Memory B cell (primary cell): ENCODE measurements at regions not wholly inside any gene's neighbourhood (a gene's known extent, or its start where the extent isn't known, plus 50 kb on each side); places are given as distances from the start of the nearest gene placed in this dataset.

Experiments
- ATAC-seq: fragments of 150-1000 bp; cut with Tn5 transposase; 2 replicates; pipeline ENCODE4 v1.10.0; 2021; ENCODE audit warnings: low read depth, mild to moderate bottlenecking, moderate library complexity
- DNase-seq, 2 donors: peaks; one replicate each; pipeline ENCODE4 v3.0.0; 2022; ENCODE audit warnings: low spot score in 2 of 2
- H3K27ac Mint-ChIP-seq: one replicate; pipeline ENCODE4 v1.8.0; 2022; ENCODE audit warnings: mild to moderate bottlenecking, moderate library complexity, mixed read lengths
- H3K27me3 Mint-ChIP-seq: one replicate; pipeline ENCODE4 v1.8.0; 2022; ENCODE audit warnings: mixed read lengths
- H3K36me3 Mint-ChIP-seq: one replicate; pipeline ENCODE4 v1.8.0; 2022; ENCODE audit warnings: mild to moderate bottlenecking, mixed read lengths
- H3K4me1 Mint-ChIP-seq: one replicate; pipeline ENCODE4 v1.8.0; 2022; ENCODE audit warnings: mixed read lengths
- H3K4me3 Mint-ChIP-seq: one replicate; pipeline ENCODE4 v1.8.0; 2022; ENCODE audit warnings: mild to moderate bottlenecking, moderate library complexity, mixed read lengths
- H3K9me3 Mint-ChIP-seq: one replicate; pipeline ENCODE4 v1.8.0; 2022; ENCODE audit warnings: mixed read lengths

- H3K9me3 Mint-ChIP-seq = peaks cover 16% of the 10 kb centered on the region
- H3K27ac Mint-ChIP-seq = no peak overlapping the region
- no peak for ATAC-seq
- no peak for DNase-seq
- H3K4me1 Mint-ChIP-seq = no peaks in the 10 kb centered on the region
- H3K4me3 Mint-ChIP-seq = no peak overlapping the region
- H3K27me3 Mint-ChIP-seq = no peaks in the 10 kb centered on the region
- H3K36me3 Mint-ChIP-seq = no peaks in the 10 kb centered on the region
These were observed 609.3 kb downstream of the IGSF11 start for GRCh38 chr3:118425272-118425837.

GRCh38 chr3:118433825-118434224 is 600.8 kb downstream of the IGSF11 start:
- no peak overlapping the region for H3K4me3 Mint-ChIP-seq
- peaks cover 3% of the 10 kb centered on the region for H3K9me3 Mint-ChIP-seq
- ATAC-seq = no peak
- no peaks in the 10 kb centered on the region for H3K27me3 Mint-ChIP-seq
- no peak for DNase-seq
- no peak overlapping the region for H3K27ac Mint-ChIP-seq
- no peaks in the 10 kb centered on the region for H3K4me1 Mint-ChIP-seq
- no peaks in the 10 kb centered on the region for H3K36me3 Mint-ChIP-seq

DNA sequence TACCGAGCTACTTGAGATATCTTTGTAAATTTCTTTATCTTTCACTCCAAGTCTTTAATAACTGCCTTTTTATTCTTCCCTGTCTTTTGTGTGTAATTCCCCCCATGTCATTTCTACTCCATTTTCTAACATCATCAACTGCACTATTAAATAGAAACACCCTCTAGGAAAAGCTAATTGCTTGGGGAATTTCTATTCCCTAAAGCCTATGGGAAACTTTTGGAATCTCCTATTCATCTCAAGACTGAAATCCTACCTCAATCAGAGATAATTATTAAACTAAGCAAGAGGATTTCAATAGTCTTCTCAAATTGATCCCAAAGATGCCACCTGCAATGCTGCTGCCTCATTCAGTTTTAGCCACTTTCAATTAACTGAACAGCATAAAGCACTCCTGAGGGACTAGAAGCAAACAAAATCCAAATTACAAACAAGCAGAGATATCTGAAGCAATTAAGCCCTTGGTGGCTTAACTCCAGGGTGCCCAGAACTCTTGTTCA is 598.7 kb downstream of the IGSF11 start:
- DNase-seq = no peak
- no peaks in the 10 kb centered on the region for H3K36me3 Mint-ChIP-seq
- no peaks in the 10 kb centered on the region for H3K4me1 Mint-ChIP-seq
- no peaks in the 10 kb centered on the region for H3K27me3 Mint-ChIP-seq
- no peak for ATAC-seq
- no peak overlapping the region for H3K27ac Mint-ChIP-seq
- H3K4me3 Mint-ChIP-seq = no peak overlapping the region
- peaks cover 4% of the 10 kb centered on the region for H3K9me3 Mint-ChIP-seq

GRCh38 chr3:118436697-118437262 is 597.9 kb downstream of the IGSF11 start:
- Mint-ChIP-seq H3K27ac (no peak overlapping the region), H3K4me1 (no peaks in the 10 kb centered on the region), H3K9me3 (peaks cover 4% of the 10 kb centered on the region), H3K4me3 (no peak overlapping the region), H3K36me3 (no peaks in the 10 kb centered on the region), H3K27me3 (no peaks in the 10 kb centered on the region)
- ATAC-seq = no peak
- DNase-seq = no peak

DNA sequence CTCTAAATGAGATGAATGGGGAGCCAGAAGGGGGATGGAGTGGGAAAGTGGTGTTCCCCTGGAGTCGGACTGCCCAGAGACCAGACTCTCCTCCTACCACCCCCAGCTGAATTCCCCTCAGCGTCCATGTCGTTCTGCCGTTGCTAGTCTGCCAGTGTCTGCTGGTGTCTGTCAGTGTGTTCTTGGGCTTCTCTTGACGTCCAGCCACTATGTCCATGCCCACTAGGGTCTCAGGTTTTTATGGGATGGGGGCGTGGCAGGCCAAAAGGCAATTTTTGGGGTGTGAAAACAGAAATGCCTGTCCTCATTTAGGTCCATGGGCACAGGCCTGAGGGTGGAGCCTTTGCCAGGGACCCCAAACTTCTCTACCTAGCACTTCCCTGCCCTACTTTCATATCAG is 589.6 kb downstream of the IGSF11 start:
- Mint-ChIP-seq H3K4me1 (no peaks in the 10 kb centered on the region), H3K36me3 (no peaks in the 10 kb centered on the region), H3K4me3 (no peak overlapping the region), H3K27ac (no peak overlapping the region), H3K27me3 (no peaks in the 10 kb centered on the region), H3K9me3 (peaks cover 4% of the 10 kb centered on the region)
- DNase-seq = no peak
- ATAC-seq = no peak

GRCh38 chr3:118447339-118447738 is 587.3 kb downstream of the IGSF11 start:
- DNase-seq (no peak), ATAC-seq (no peak)
- Mint-ChIP-seq H3K36me3 (no peaks in the 10 kb centered on the region), H3K27me3 (no peaks in the 10 kb centered on the region), H3K4me3 (no peak overlapping the region), H3K27ac (no peak overlapping the region), H3K9me3 (peaks cover 10% of the 10 kb centered on the region), H3K4me1 (no peaks in the 10 kb centered on the region)

DNA sequence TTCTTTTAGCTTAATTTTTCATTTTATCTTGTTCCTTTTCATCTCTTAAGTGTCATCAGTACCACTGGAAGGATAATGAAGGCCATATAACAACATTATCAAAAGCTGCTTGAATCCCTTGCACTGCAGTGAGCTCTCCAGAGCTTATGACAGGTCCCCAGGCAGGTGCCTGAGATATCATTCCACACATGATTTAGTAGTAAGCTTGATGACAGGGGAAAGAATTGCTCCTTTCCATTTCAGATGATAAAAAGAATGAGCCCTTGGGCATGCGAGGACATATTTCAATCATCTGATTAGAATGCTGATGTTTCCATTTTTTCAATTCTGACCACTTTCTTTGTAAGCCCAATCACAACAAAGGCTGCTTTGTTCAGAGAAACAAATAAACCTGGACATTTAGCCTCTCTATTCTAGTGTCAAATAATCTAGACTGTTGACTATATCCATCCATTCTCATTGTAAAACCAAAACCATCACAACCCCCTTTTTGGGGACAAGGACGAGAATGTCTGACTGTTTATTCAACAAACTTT is 567.8 kb downstream of the IGSF11 start:
- H3K9me3 Mint-ChIP-seq = peaks cover 1% of the 10 kb centered on the region
- DNase-seq (no peak), ATAC-seq (no peak)
- no peak overlapping the region for H3K27ac Mint-ChIP-seq
- no peaks in the 10 kb centered on the region for H3K4me1 Mint-ChIP-seq
- H3K4me3 Mint-ChIP-seq = no peak overlapping the region
- no peaks in the 10 kb centered on the region for H3K36me3 Mint-ChIP-seq
- H3K27me3 Mint-ChIP-seq = no peaks in the 10 kb centered on the region

DNA sequence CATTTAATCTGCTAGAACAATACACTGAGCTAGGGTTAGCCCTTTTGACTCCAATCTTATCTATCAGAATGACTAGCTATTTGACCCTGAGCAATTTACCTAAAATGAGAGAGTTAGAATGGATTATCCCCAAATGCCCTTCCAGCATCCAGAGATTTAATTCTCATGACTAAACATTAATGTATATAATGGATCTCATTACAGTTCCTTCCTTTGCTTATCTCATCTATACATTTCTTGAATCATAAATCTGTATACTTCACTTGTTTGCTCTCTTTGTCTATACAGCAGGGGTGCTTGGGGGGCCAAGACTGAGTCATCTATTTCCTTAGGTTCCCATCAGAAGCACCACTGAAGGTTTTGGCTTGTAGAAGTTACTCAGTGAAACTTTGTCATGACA is 565.8 kb downstream of the IGSF11 start:
- ATAC-seq (no peak), DNase-seq (no peak)
- no peaks in the 10 kb centered on the region for H3K27me3 Mint-ChIP-seq
- H3K27ac Mint-ChIP-seq = no peak overlapping the region
- no peaks in the 10 kb centered on the region for H3K36me3 Mint-ChIP-seq
- no peaks in the 10 kb centered on the region for H3K4me1 Mint-ChIP-seq
- H3K9me3 Mint-ChIP-seq = no peaks in the 10 kb centered on the region
- H3K4me3 Mint-ChIP-seq = no peak overlapping the region

DNA sequence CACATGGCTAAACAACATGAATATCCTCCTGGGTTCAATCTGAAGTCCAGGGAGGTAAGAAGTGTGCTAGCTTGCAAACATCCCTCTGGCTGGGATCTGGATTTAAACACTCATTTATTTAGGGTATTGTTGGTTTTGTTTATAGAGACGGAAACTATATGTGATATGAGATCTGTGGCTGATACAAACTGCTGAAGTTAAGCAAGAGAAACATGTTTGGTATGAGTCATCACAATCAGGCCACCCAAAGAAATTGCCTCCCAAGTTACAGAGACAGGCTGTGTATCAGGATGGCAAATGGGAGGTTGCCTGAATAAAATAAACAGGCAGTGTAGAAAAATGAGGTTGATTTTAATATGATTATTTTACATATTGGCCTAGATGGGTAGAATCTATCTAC is 562.1 kb downstream of the IGSF11 start:
- ATAC-seq = no peak
- Mint-ChIP-seq H3K36me3 (no peaks in the 10 kb centered on the region), H3K27ac (no peak overlapping the region), H3K4me1 (no peaks in the 10 kb centered on the region), H3K27me3 (no peaks in the 10 kb centered on the region), H3K4me3 (no peak overlapping the region), H3K9me3 (peaks cover 1% of the 10 kb centered on the region)
- no peak for DNase-seq

DNA sequence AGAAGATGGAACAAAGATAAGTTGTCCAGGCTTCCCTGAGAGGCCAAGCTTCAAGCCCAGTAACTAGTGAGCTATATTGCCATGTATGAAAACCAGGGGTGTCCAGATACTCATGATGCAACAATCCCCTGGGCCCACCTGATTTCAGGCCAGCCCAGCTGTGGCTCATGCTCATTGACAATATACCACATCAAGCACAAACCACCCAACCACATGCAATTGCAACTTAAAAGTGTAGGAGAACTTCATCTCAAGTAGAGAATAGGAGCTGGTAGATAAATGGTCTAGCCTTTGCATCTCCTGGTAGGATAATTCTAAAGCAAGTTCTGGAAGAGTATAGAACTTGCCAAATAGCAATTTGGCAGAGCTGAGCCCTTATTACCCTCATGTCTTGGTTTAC is 561.3 kb downstream of the IGSF11 start:
- DNase-seq = no peak
- Mint-ChIP-seq H3K27ac (no peak overlapping the region), H3K4me3 (no peak overlapping the region), H3K27me3 (no peaks in the 10 kb centered on the region), H3K36me3 (no peaks in the 10 kb centered on the region), H3K9me3 (peaks cover 1% of the 10 kb centered on the region), H3K4me1 (no peaks in the 10 kb centered on the region)
- no peak for ATAC-seq

- peaks cover 1% of the 10 kb centered on the region for H3K9me3 Mint-ChIP-seq
- H3K36me3 Mint-ChIP-seq = no peaks in the 10 kb centered on the region
- H3K4me3 Mint-ChIP-seq = no peak overlapping the region
- H3K27me3 Mint-ChIP-seq = no peaks in the 10 kb centered on the region
- H3K4me1 Mint-ChIP-seq = no peaks in the 10 kb centered on the region
- ATAC-seq (no peak), DNase-seq (no peak)
- no peak overlapping the region for H3K27ac Mint-ChIP-seq
These were observed 557.6 kb downstream of the IGSF11 start for GRCh38 chr3:118476885-118477618.

- H3K36me3 Mint-ChIP-seq = no peaks in the 10 kb centered on the region
- H3K4me1 Mint-ChIP-seq = no peaks in the 10 kb centered on the region
- DNase-seq = no peak
- ATAC-seq = no peak
- peaks cover 1% of the 10 kb centered on the region for H3K9me3 Mint-ChIP-seq
- no peaks in the 10 kb centered on the region for H3K27me3 Mint-ChIP-seq
- no peak overlapping the region for H3K4me3 Mint-ChIP-seq
- no peak overlapping the region for H3K27ac Mint-ChIP-seq
These were observed 556.9 kb downstream of the IGSF11 start for GRCh38 chr3:118477768-118478167.

GRCh38 chr3:118478706-118479276 is 555.9 kb downstream of the IGSF11 start:
- no peak for DNase-seq
- H3K9me3 Mint-ChIP-seq = peaks cover 3% of the 10 kb centered on the region
- no peak overlapping the region for H3K27ac Mint-ChIP-seq
- no peaks in the 10 kb centered on the region for H3K4me1 Mint-ChIP-seq
- no peak overlapping the region for H3K4me3 Mint-ChIP-seq
- no peaks in the 10 kb centered on the region for H3K27me3 Mint-ChIP-seq
- no peak for ATAC-seq
- H3K36me3 Mint-ChIP-seq = no peaks in the 10 kb centered on the region

DNA sequence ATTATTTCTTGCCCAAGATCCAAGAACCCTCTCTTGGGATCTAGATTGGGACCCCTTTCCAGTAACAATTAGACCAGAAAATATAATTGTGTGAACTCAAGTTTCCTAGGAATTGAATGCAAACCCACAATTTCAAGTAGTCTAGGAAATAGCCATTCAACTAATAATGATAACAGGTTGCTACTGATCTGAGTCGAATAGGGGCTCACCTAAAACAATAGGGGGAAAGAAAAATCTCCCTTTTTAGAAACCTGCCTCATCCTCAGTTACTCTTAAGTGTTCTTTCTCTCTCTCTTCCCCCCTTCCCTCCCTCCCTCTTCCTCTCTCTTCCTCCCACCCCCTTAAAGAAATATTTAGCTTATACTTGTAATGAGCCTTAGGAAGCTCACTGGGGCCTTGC is 555.3 kb downstream of the IGSF11 start:
- H3K27me3 Mint-ChIP-seq = no peaks in the 10 kb centered on the region
- ATAC-seq = no peak
- no peak overlapping the region for H3K4me3 Mint-ChIP-seq

More for the DNA sequence above, 555.3 kb downstream of the IGSF11 start:
- no peak for DNase-seq
- Mint-ChIP-seq H3K36me3 (no peaks in the 10 kb centered on the region), H3K9me3 (peaks cover 3% of the 10 kb centered on the region), H3K4me1 (no peaks in the 10 kb centered on the region), H3K27ac (no peak overlapping the region)
